Globus pallidus (tissue), 1 donor: ENCODE measurements at regions not wholly inside any gene's neighbourhood (a gene's known extent, or its start where the extent isn't known, plus 50 kb on each side); places are given as distances from the start of the nearest gene placed in this dataset.

Source experiments
- DNase-seq: peaks from one replicate; pipeline ENCODE4 v3.0.0-alpha.2; 2015; ENCODE audit warnings: low spot score

DNA sequence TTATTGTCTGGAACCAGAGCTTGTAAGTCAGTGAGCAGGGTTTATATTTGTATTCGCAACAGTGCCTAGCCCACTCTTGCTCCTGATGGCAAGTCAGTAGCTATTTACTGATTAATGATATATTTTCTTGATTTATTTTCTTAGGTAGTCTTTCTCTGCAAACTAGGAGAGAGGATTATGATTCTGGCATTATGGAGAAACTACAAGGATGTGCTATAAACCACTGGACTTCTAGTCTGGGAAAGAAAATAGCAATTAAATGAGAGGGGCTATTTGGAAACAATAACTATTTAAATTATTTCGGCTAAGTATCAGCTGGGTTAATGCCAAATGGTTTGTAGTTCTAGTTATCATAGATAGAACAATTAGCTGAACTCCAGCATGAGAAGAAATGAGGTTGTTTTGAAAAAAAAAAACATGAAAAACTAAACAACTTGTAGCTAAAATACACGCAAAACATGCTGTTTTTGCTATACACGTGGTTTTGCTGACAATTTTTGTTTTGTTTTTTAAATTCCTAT lies 304.9 kb upstream of the TCF21 start:
- no peak for DNase-seq

GRCh38 chr6:133584823-133585222 lies 304.1 kb upstream of the TCF21 start:
- DNase-seq: no peak

GRCh38 chr6:133585978-133586377 lies 302.9 kb upstream of the TCF21 start:
- DNase-seq: no peak

- no peak for DNase-seq
Observed at GRCh38 chr6:133587546-133588160, 301.3 kb upstream of the TCF21 start.

DNA sequence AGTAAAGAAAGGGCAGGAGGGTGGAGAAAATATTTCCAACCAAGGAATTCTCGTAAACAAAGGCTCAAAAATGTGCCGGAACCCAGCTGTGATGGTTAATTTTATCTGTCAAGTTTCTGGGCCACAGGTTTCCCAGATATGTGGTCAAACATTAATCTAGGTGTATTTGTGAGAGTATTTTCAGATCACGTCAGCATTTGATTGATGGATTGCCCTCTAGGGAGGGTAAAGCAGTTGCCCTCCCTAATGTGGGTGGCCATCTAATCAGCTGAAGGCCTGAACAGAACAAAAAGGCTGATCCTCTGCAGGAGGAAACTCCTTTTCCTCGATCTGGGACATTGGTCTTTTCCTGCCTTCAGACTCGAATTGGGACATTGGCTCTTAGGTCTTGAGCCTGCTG lies 298.7 kb upstream of the TCF21 start:
- no peak for DNase-seq

DNA sequence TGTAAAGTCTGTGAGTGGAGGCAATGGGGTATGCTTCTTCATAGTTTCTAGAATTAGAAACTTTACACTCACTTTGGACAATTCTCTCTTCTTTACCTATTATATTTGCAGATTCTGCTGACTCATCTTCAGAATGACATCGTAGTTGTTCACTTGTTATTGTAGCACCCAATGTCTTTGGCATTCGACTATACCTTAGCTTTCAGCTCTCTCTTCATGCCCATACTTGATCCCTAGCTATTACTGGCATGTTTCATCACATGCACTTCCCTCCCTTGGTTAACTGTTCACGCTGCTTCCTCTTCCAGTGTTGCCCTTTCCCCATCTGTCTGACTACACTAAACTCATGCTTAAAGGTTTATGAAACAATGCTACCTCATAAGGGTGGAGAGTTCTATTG lies 298.1 kb upstream of the TCF21 start:
- DNase-seq: no peak

- DNase-seq: no peak
Observed at GRCh38 chr6:133591275-133591674, 297.6 kb upstream of the TCF21 start.

DNA sequence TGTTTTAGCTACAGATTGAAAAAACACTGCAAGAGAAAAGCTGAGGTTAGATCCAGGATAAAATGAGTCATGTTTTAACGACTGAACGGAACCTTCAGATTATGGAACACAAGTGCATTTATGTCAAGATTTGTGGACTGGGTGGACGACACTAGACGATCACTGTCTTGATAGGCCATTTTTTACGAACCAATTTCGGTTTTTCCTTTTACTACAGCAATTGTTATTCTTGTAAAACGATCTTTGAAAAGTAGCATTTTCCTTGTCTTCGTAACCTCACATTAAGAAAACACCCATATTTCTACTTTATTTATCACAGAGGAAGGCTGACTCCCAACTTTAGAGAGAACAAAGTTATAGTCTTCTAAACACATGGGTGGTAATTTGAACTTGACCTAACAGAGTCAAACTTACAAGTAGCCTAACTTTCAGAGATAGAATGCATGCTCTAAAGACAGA lies 294.2 kb upstream of the TCF21 start:
- DNase-seq: no peak

DNA sequence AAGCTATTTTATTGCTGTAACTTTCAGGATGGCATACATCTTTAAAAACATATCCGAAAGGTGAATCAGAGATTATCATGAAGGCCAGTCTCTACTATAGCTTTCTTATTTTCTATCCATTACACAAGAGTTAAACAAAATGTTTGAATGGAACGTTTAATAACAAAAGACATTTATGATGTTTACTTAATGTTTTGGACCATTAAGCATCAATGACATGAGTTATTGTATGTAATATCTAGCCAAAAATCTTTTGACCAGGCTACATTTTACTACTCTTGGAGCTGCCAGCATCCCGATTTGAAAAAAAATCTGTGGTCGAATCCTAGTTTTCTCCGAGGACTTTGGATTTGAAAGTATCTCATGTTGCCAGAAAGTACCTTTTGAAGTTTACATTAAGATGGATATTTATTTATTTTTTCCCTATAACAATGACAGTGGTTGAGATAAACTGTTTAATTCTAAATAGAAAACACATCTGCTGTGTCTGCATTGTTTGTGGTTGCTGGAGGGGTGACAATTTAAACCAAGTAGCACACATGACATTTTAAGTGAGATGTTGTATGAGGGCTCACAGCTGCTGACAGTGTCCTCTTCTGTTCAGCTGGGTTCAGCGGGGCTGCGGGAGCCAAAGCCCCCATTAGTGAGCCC lies 293.7 kb upstream of the TCF21 start:
- no peak for DNase-seq

- no peak for DNase-seq
Observed at GRCh38 chr6:133606852-133607251, 282.1 kb upstream of the TCF21 start.

DNA sequence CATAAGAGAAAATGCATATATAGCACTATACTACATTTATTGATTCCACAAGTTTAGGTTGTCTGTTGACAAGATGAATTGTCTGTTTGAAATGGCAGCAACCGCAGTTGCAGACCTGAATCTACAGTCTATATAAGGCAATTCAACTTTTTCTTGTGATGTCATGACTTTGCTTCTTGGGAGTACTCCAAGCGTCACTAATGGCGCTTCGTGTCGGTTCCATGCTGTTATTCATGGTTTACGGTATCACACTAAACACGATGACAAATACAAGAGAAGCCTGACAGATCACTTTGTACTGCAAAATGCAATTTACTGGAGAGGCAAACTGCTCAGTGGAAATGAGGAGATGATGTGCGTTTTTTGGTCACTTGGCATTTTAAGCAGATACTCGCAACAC lies 280.3 kb upstream of the TCF21 start:
- no peak for DNase-seq

DNA sequence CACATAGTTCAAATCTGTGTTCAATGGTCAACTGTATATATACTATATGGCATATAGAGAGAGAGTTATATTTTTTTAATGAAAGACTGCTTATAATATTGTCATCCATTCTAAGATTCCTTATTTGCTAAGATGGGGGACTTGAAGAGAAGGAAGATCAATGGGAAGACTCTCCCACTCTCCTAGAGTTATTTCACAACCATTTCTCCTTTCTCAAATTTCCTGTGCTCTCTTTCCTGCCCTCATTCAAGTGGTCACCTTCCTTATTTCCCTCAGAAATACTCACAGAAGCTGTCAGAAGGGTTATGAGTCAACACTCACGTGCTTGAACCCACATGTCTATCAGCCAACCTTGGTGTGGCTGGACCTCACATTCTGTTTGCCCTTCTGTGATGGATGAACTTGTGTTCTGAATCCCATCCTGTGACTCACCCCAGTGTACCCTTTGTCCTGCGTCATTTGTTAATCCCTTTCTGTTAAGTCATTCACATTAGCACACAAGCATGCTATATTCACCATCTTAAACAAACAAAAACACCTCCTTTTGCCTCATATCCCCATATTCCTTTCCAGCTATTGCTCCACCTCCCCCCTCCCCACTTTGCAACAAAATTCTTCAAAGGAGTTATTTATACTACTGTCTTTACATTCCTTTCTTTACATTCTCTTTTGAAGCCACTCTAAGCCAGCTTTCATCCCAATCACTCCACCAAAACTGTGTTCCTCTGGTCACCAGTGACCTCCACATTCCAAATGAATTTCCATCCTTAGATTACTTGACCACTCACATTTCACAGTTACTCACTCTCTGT lies 279.3 kb upstream of the TCF21 start:
- DNase-seq: no peak

- no peak for DNase-seq
Observed at GRCh38 chr6:133610227-133610840, 278.6 kb upstream of the TCF21 start.

- DNase-seq: no peak
Observed at GRCh38 chr6:133610971-133611370, 277.9 kb upstream of the TCF21 start.

GRCh38 chr6:133612459-133612858 lies 276.5 kb upstream of the TCF21 start:
- no peak for DNase-seq

DNA sequence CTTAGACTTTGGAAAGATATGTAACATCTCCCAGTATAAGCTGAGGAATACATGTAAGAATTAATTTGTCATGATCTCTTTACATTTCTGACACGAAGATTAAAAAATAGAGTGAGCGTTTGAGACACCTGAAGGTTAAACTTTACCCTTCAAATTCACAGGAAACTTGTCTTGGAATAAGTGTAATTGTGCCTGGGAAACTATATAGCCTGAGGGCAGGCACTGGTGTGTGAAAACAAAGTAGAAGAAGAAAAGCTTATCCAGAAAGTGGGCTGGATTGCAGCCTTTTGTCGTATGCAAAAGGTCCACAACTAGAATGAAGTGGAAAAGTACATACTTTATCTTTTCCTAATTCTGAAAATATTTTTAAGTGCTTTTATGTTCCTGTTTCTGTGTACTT lies 275.7 kb upstream of the TCF21 start:
- no peak for DNase-seq

DNA sequence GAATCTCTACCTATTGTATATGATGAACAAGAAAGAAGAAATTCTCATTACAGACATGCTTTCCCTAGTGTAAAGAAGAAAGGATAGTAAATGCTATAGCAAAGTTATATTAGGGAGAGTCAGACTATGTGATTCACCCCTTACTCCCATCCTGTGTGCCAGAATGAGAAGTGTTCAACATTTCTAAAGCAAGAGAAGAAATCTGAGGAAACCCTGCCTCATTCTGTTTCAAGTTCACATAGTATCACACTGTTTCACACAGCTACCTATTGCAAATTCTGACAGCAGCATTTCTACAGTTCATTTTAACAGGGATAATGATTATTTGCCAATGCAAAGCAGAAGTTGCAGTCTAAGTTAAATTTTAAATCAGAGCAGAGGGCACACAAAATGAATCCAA lies 267.2 kb upstream of the TCF21 start:
- DNase-seq: no peak

GRCh38 chr6:133623065-133623464 lies 265.8 kb upstream of the TCF21 start:
- no peak for DNase-seq

- no peak for DNase-seq
Observed at GRCh38 chr6:133623621-133624020, 265.3 kb upstream of the TCF21 start.

DNA sequence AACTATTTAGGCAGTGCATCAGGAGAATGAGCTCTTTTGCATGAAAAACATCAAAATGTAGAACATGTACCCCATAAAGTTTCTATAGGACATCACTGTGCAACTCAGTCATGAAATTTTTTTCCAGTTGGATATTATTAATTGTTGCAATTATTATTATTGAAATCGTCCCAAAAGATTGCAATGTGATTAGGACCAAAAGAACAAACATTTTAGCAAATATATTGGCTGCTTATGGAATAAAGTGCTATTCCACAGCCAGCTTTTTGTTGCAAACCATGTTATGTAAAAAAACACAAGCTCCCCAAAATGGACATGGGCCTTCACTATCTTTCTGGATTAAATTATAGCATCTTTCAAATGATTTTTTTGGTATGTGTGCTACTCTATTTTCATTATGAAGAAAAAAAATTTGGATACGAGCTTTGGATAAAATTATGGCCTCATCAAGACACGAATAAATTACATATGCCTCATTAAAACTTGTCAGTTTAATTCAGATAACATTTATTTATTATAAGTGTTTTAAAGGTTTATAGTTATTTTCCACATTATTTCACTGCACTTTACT lies 262.7 kb upstream of the TCF21 start:
- no peak for DNase-seq

DNA sequence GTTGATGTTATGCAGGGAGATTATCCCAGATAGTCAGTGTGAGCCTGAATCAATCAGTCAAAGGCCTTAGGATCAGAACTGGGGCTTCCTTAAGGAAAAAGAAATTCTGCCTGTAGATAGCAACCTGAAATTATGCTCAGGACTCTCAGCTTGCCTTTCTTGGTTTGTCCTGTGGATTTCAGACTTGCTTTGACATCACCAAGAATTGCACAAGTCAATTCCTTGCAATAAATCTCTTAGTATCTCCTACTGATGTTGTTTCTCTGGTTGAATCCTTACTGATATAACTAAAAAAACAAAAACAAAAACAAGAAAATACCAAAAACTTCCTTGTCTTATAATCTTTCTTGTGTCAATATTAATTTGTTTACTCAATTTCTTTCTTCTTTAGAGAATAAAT lies 258.9 kb upstream of the TCF21 start:
- DNase-seq: no peak

DNA sequence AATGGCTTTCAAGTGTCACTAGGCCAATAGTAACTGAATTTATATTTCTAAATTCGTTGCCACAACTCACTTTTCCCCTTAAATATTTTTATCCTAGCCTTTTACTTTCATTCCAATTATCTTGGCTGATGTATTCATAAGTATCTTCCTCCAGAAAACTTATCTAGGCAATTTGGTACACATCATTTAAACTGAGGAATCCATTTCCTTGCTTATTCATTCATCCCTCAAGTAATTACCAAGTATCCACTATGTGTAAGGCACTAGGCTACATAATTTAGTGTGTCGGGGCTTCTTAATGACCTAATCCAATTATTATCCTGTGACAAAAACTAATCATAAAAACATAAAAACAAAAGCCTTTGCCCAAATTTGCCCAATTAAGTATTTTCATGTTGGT lies 258.3 kb upstream of the TCF21 start:
- no peak for DNase-seq
